ENCODE measurements at regions not wholly inside any gene's neighbourhood (a gene's known extent, or its start where the extent isn't known, plus 50 kb on each side); places are given as distances from the start of the nearest gene placed in this dataset.

- in situ Hi-C loops (cut with HindIII; ENCODE audit: low pct_unique_long_range_greater_than_20kb, low sequenced_read_pairs) (no loop called here), intact Hi-C loops (cut with micrococcal nuclease; ENCODE audit: unreplicated experiment) (no loop called here)
- Histone ChIP-seq H3K4me1 (ENCODE audit: control insufficient read depth, insufficient read depth, low read length) (no peaks in the 10 kb centered on the region), H3K27me3 (ENCODE audit: control insufficient read depth, insufficient read depth, low read length) (no peaks in the 10 kb centered on the region), H3K9me3 (ENCODE audit: control insufficient read depth, insufficient read depth, low read depth, low read length) (no peaks in the 10 kb centered on the region), H3K36me3 (ENCODE audit: control insufficient read depth, insufficient read depth, low read length) (no peaks in the 10 kb centered on the region), H3K4me3 (ENCODE audit: low read depth in 2 of 2, low read length in 2 of 2) (no peak overlapping the region), H3K27ac (ENCODE audit: low read length) (no peak overlapping the region)
- no peak for ATAC-seq
- DNase-seq (ENCODE audit: low read depth, low spot score) = no peak
- no peak for TF ChIP-seq POLR2AphosphoS5 (IDR thresholded peaks at IDR 0.05; ENCODE audit: low read depth, low read length)
- TF ChIP-seq CTCF (IDR thresholded peaks at IDR 0.05) = no peak
- no peak for TF ChIP-seq TCF7L2 (IDR thresholded peaks at IDR 0.05; ENCODE audit: low read depth, low read length)
- TF ChIP-seq REST (IDR thresholded peaks at IDR 0.05; ENCODE audit: insufficient read depth in 1 of 2, low read depth in 2 of 2, low read length in 1 of 2) = no peak
- no peak for TF ChIP-seq SIN3A (IDR thresholded peaks at IDR 0.05; ENCODE audit: borderline replicate concordance, insufficient read depth, low read depth, low read length)
- POLR2A ChIA-PET = no interaction called here
- no TSS peak for BruUV-seq (replicated peaks)
- CTCF ChIA-PET = no interaction called here
Measured at GRCh38 chr2:13533524-13533922, 816.8 kb downstream of the TRIB2 start.

- Histone ChIP-seq H3K36me3 (ENCODE audit: control insufficient read depth, insufficient read depth, low read length) (no peaks in the 10 kb centered on the region), H3K9me3 (ENCODE audit: control insufficient read depth, insufficient read depth, low read depth, low read length) (no peaks in the 10 kb centered on the region), H3K4me3 (ENCODE audit: low read depth in 2 of 2, low read length in 2 of 2) (no peak overlapping the region), H3K27ac (ENCODE audit: low read length) (no peak overlapping the region), H3K4me1 (ENCODE audit: control insufficient read depth, insufficient read depth, low read length) (no peaks in the 10 kb centered on the region), H3K27me3 (ENCODE audit: control insufficient read depth, insufficient read depth, low read length) (no peaks in the 10 kb centered on the region)
- POLR2A ChIA-PET = no interaction called here
- CTCF ChIA-PET = no interaction called here
- TF ChIP-seq POLR2AphosphoS5 (IDR thresholded peaks at IDR 0.05; ENCODE audit: low read depth, low read length) = no peak
- no peak for TF ChIP-seq CTCF (IDR thresholded peaks at IDR 0.05)
- TF ChIP-seq TCF7L2 (IDR thresholded peaks at IDR 0.05; ENCODE audit: low read depth, low read length) = no peak
- TF ChIP-seq REST (IDR thresholded peaks at IDR 0.05; ENCODE audit: insufficient read depth in 1 of 2, low read depth in 2 of 2, low read length in 1 of 2) = no peak
- no peak for TF ChIP-seq SIN3A (IDR thresholded peaks at IDR 0.05; ENCODE audit: borderline replicate concordance, insufficient read depth, low read depth, low read length)
- intact Hi-C loops (cut with micrococcal nuclease; ENCODE audit: unreplicated experiment) (no loop called here), in situ Hi-C loops (cut with HindIII; ENCODE audit: low pct_unique_long_range_greater_than_20kb, low sequenced_read_pairs) (no loop called here)
- BruUV-seq (replicated peaks) = no TSS peak
- ATAC-seq = no peak
- no peak for DNase-seq (ENCODE audit: low read depth, low spot score)
Measured at GRCh38 chr2:13536941-13537340, 820.2 kb downstream of the TRIB2 start.

All from Panc1 (cell line).